GM08714 (cell line): ENCODE measurements at regions not wholly inside any gene's neighbourhood (a gene's known extent, or its start where the extent isn't known, plus 50 kb on each side); places are given as distances from the start of the nearest gene placed in this dataset.

Experiments used
- H3K4me3 ChIP-seq: fragments of 200-500 bp; sonication (Bioruptor generic); 2 replicates; pipeline ENCODE4 v1.5.1; 2014; ENCODE audit warnings: mild to moderate bottlenecking, low read length, inconsistent platforms
- ZNF274 ChIP-seq: IDR thresholded peaks from 2 replicates; pipeline ENCODE4 v1.6.1; 2012; ENCODE audit warnings: mild to moderate bottlenecking, low read depth, low read length

DNA sequence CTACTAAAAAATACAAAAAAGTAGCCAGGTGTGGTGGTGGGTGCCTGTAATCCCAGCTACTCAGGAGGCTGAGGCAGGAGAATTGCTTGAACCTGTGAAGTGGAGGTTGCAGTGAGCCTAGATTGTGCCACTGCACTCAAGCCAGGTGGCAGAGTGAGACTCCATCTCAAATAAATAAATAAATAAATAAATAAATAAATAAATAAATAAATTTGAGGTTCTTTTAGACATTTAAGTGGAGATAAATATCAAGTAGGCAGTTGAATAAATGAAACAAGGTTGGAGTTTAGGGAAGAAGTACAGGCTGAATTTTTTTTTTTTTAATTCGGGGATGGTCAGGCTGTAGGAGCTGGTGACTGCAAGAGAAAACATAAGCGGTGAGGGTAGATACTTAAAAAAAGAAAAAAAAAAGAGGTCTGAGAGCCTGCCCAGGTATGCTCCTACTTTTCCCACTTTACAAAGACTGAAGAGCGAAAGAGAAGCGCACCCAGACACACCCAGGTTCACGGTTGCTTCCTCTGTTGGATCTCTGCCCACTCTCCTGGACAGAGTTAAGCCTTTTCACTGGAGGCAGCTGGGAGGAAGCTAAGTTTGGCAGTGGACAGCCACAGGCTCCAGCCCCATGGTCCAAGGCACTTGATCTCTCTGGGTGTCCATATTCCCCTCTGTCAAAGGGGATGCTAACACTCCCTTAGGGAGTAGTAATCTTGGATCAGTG is 100.9 kb upstream of the PRDM1 start:
- no peak for TF ChIP-seq ZNF274
- no peak overlapping the region for H3K4me3 ChIP-seq

- TF ChIP-seq ZNF274, result no peak
- no peak overlapping the region for H3K4me3 ChIP-seq
Observed at GRCh38 chr6:105983763-105984162, 102.4 kb upstream of the PRDM1 start.

- TF ChIP-seq ZNF274, result no peak
- H3K4me3 ChIP-seq, result no peak overlapping the region
Observed at GRCh38 chr6:105982761-105983540, 103.2 kb upstream of the PRDM1 start.

GRCh38 chr6:105981888-105982358 is 104.2 kb upstream of the PRDM1 start:
- H3K4me3 ChIP-seq, result no peak overlapping the region
- TF ChIP-seq ZNF274, result no peak

GRCh38 chr6:105981002-105981887 is 104.9 kb upstream of the PRDM1 start:
- no peak for TF ChIP-seq ZNF274

DNA sequence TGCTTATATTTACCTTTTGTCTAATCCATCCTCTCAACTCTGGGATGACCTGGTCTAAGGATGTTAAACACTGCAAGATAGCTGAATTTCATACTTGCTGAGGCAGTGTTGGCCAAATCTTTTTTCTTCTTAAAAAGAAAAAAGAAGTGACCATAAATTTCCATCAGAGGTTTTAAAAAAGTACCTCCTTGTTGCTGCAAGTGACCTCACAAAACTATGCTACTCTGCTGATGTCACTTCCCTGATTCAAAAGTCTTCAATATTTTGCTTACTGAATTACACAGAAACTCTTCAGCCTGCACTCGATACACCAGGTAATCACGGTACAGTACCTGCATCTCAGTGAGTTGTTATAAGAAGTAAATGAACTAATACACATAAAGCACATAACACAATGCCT is 107.2 kb upstream of the PRDM1 start:
- no peak for TF ChIP-seq ZNF274
- no peak overlapping the region for H3K4me3 ChIP-seq

More at GRCh38 chr6:105981002-105981887, 104.9 kb upstream of the PRDM1 start:
- H3K4me3 ChIP-seq, result peak overlapping the region; percentile 56; the same call in 1 of the 2 replicates

DNA sequence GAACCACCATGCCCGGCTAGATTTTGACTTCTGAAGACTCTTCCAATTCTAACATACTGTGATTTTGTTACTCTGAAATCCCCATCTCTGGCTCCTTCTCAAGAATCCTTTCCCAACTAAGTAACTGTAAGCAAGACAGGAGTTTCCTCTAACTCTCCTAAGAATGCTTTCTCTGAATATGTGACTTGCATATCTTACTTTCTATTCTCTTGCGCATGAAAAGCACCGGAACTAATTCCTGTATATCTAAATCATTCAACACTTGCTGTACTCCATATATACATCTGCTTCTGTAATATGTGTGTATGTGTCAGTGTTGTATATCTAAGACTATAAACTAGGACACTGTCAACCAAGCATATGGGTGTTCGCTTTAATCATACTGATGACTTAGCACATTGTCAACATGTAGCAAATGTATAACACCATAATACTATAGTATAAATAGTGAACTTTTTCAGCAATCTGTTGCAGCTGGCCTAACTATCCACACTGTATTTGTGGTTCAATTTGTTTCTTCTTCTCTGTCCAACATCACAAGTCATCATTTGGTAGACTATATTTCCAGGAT is 108.1 kb upstream of the PRDM1 start:
- TF ChIP-seq ZNF274, result no peak
- no peak overlapping the region for H3K4me3 ChIP-seq

GRCh38 chr6:105974986-105975385 is 111.2 kb upstream of the PRDM1 start:
- no peak overlapping the region for H3K4me3 ChIP-seq
- no peak for TF ChIP-seq ZNF274

DNA sequence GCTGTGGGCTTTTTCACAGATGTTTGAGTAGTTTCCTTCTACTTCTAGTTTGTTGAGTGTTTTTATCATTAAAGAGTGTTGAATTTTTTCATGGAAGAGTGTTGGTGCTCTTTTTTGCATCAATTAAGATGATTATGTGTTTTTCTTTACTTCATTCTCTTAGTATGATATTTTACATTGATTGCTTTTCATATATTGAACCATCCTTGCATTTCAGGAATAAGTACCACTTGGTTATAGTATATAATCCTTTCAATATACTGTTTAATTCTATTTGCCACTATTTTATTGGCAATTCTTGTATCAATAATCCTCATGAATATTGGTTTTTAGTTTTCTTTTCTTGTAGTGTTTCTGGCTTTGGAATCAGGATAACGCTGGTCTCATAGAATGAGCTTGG is 113.7 kb upstream of the PRDM1 start:
- TF ChIP-seq ZNF274, result no peak
- no peak overlapping the region for H3K4me3 ChIP-seq

DNA sequence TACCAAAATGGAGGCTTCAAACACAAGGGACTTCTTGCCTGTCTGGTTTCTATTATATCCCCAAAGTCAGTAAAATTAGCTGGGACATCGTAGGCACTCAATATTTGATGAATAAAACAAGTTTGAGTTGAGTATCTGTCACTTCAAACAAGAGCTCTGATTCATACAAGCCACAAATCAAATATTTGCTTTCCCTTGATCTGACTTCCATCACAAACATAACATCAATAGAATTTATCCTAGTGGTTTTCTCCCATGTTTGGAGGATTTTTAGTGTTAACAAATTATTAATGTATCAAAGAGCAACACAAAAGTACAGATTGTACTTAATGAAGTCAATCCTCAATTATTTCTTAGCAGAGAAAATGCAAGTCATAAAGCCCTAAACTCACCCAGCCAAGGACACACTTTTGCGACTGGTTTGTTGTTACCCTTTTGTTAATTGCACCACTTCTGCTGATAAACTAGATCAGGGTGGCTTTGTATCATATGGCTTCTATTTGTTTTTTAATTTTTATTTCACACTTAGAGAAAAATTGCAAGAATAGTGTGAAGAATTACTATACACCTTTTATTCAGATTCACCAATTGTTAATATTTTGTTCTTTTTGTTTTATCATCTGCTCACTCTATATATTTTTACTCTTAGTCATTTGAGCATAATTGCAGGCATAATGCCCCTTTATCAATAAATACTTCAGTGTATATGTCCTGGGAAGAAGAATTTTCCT is 117.4 kb upstream of the PRDM1 start:
- no peak for TF ChIP-seq ZNF274
- no peak overlapping the region for H3K4me3 ChIP-seq

- TF ChIP-seq ZNF274, result no peak
- H3K4me3 ChIP-seq, result no peak overlapping the region
Observed at GRCh38 chr6:105967917-105968602, 118.1 kb upstream of the PRDM1 start.

GRCh38 chr6:105966481-105966880 is 119.7 kb upstream of the PRDM1 start:
- no peak for TF ChIP-seq ZNF274
- H3K4me3 ChIP-seq, result no peak overlapping the region
